ENCODE measurements at regions not wholly inside any gene's neighbourhood (a gene's known extent, or its start where the extent isn't known, plus 50 kb on each side); places are given as distances from the start of the nearest gene placed in this dataset.

DNA sequence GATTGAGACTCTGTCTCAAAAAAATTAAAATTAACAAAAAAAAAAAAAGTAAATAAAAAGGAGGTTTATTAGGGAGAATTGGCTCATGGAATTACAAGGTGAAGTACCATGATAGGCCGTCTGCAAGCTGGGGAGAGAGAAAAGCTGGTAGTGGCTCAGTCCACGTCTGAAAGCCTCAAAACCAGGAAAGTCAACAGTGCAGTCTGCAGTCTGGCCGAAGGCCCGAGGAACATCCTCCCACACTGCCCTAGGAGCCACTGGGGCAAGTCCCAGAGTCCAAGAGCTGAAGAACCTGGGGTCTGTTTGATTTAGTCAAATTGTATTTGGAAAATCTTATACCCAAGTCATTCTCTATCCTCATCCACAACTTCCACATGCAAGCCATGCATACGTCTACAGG, 59.0 kb upstream of the RAB18 start (continued):
- no peak for TF ChIP-seq RXRA (IDR thresholded peaks at IDR 0.05)
- TF ChIP-seq, protein P1, sequence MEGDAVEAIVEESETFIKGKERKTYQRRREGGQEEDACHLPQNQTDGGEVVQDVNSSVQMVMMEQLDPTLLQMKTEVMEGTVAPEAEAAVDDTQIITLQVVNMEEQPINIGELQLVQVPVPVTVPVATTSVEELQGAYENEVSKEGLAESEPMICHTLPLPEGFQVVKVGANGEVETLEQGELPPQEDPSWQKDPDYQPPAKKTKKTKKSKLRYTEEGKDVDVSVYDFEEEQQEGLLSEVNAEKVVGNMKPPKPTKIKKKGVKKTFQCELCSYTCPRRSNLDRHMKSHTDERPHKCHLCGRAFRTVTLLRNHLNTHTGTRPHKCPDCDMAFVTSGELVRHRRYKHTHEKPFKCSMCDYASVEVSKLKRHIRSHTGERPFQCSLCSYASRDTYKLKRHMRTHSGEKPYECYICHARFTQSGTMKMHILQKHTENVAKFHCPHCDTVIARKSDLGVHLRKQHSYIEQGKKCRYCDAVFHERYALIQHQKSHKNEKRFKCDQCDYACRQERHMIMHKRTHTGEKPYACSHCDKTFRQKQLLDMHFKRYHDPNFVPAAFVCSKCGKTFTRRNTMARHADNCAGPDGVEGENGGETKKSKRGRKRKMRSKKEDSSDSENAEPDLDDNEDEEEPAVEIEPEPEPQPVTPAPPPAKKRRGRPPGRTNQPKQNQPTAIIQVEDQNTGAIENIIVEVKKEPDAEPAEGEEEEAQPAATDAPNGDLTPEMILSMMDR (IDR thresholded peaks at IDR 0.05; ENCODE audit: low read depth, low read length, missing input control), result no peak
- TF ChIP-seq NR2F2 (IDR thresholded peaks at IDR 0.05), result no peak
- TF ChIP-seq JUND (IDR thresholded peaks at IDR 0.05), result no peak

- Histone ChIP-seq H3K36me3 (ENCODE audit: control insufficient read depth in 4 of 4, insufficient read depth in 3 of 4, low read depth in 1 of 4, low read length in 3 of 4) (no peaks in the 10 kb centered on the region), H3K9me3 (ENCODE audit: control insufficient read depth in 4 of 4, low read length in 3 of 4) (no peaks in the 10 kb centered on the region), H3K27ac (ENCODE audit: low read depth in 1 of 2, low read length in 2 of 2) (no peak overlapping the region), H3K27me3 (ENCODE audit: control insufficient read depth in 4 of 4, insufficient read depth in 4 of 4, low read length in 3 of 4) (no peaks in the 10 kb centered on the region), H3K4me3 (ENCODE audit: low read depth in 1 of 3, low read length in 3 of 3) (no peak overlapping the region), H3K4me1 (ENCODE audit: control insufficient read depth in 4 of 4, insufficient read depth in 4 of 4, low read length in 3 of 4) (no peaks in the 10 kb centered on the region), H3K9ac (ENCODE audit: low read depth in 1 of 2, low read length in 2 of 2) (no peak overlapping the region)
- TF ChIP-seq, protein P2, sequence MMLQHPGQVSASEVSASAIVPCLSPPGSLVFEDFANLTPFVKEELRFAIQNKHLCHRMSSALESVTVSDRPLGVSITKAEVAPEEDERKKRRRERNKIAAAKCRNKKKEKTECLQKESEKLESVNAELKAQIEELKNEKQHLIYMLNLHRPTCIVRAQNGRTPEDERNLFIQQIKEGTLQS (IDR thresholded peaks at IDR 0.05), result no peak
- TF ChIP-seq EGR1 (IDR thresholded peaks at IDR 0.05; ENCODE audit: low read depth in 2 of 2), result no peak
- TF ChIP-seq TAF1 (conservative IDR thresholded peaks at IDR 0.05), result no peak
- TF ChIP-seq NR2F2 (IDR thresholded peaks at IDR 0.05), result no peak
- TF ChIP-seq HNF4A (conservative IDR thresholded peaks at IDR 0.05), result no peak
- TF ChIP-seq YY1 (IDR thresholded peaks at IDR 0.05), result no peak
- TF ChIP-seq RAD21 (IDR thresholded peaks at IDR 0.05), result no peak
- no peak for TF ChIP-seq HNF4G (IDR thresholded peaks at IDR 0.05)
- no peak for TF ChIP-seq FOXA1 (IDR thresholded peaks at IDR 0.05)
- no peak for TF ChIP-seq REST (IDR thresholded peaks at IDR 0.05)
- TF ChIP-seq, protein P1 (IDR thresholded peaks at IDR 0.05; ENCODE audit: low read depth, low read length, missing input control), result no peak
- TF ChIP-seq SP1 (IDR thresholded peaks at IDR 0.05), result no peak
- TF ChIP-seq GABPA (IDR thresholded peaks at IDR 0.05 in 1 of 2, conservative IDR thresholded peaks at IDR 0.05 in 1 of 2), result no peak
- TF ChIP-seq ZBTB33 (IDR thresholded peaks at IDR 0.05), result no peak
- WGBS, result 42% methylated on average over 2 of the region's 2 CpGs
- no peak for DNase-seq (ENCODE audit: low spot score)
These were observed 63.6 kb upstream of the RAB18 start for GRCh38 chr10:27440478-27440877.

All from liver (tissue), 8 donors.